ENCODE measurements at regions not wholly inside any gene's neighbourhood (a gene's known extent, or its start where the extent isn't known, plus 50 kb on each side); places are given as distances from the start of the nearest gene placed in this dataset.

GRCh38 chr6:93701526-93701925 lies 282.2 kb upstream of the EPHA7 start:
- no peak for TF ChIP-seq REST (IDR thresholded peaks at IDR 0.05; ENCODE audit: insufficient read depth in 1 of 2, low read depth in 2 of 2, low read length in 2 of 2)
- no peak for TF ChIP-seq POLR2AphosphoS5 (IDR thresholded peaks at IDR 0.05; ENCODE audit: low read depth, low read length)
- TF ChIP-seq TAF1 (IDR thresholded peaks at IDR 0.05; ENCODE audit: borderline replicate concordance, insufficient read depth, low read length) = no peak
- no peak for TF ChIP-seq FOXP2 (optimal IDR thresholded peaks at IDR 0.05; ENCODE audit: borderline replicate concordance, extremely low read depth, extremely low read length, insufficient read depth)
- no peak for TF ChIP-seq SIN3A (IDR thresholded peaks at IDR 0.05; ENCODE audit: borderline replicate concordance, insufficient read depth, low read length)

- no peak for TF ChIP-seq TAF1 (IDR thresholded peaks at IDR 0.05; ENCODE audit: borderline replicate concordance, insufficient read depth, low read length)
- no peak for TF ChIP-seq REST (IDR thresholded peaks at IDR 0.05; ENCODE audit: insufficient read depth in 1 of 2, low read depth in 2 of 2, low read length in 2 of 2)
- no peak for TF ChIP-seq FOXP2 (optimal IDR thresholded peaks at IDR 0.05; ENCODE audit: borderline replicate concordance, extremely low read depth, extremely low read length, insufficient read depth)
- TF ChIP-seq SIN3A (IDR thresholded peaks at IDR 0.05; ENCODE audit: borderline replicate concordance, insufficient read depth, low read length) = no peak
- TF ChIP-seq POLR2AphosphoS5 (IDR thresholded peaks at IDR 0.05; ENCODE audit: low read depth, low read length) = no peak
These were observed 266.1 kb upstream of the EPHA7 start for GRCh38 chr6:93685494-93685893.

GRCh38 chr6:93684339-93684738 lies 265.0 kb upstream of the EPHA7 start:
- TF ChIP-seq POLR2AphosphoS5 (IDR thresholded peaks at IDR 0.05; ENCODE audit: low read depth, low read length) = no peak
- no peak for TF ChIP-seq FOXP2 (optimal IDR thresholded peaks at IDR 0.05; ENCODE audit: borderline replicate concordance, extremely low read depth, extremely low read length, insufficient read depth)
- TF ChIP-seq TAF1 (IDR thresholded peaks at IDR 0.05; ENCODE audit: borderline replicate concordance, insufficient read depth, low read length) = no peak
- TF ChIP-seq REST (IDR thresholded peaks at IDR 0.05; ENCODE audit: insufficient read depth in 1 of 2, low read depth in 2 of 2, low read length in 2 of 2) = no peak
- no peak for TF ChIP-seq SIN3A (IDR thresholded peaks at IDR 0.05; ENCODE audit: borderline replicate concordance, insufficient read depth, low read length)

GRCh38 chr6:93679836-93680235 lies 260.5 kb upstream of the EPHA7 start:
- TF ChIP-seq REST (IDR thresholded peaks at IDR 0.05; ENCODE audit: insufficient read depth in 1 of 2, low read depth in 2 of 2, low read length in 2 of 2) = no peak

GRCh38 chr6:93678841-93679454 lies 259.6 kb upstream of the EPHA7 start:
- TF ChIP-seq SIN3A (IDR thresholded peaks at IDR 0.05; ENCODE audit: borderline replicate concordance, insufficient read depth, low read length) (no peak), REST (IDR thresholded peaks at IDR 0.05; ENCODE audit: insufficient read depth in 1 of 2, low read depth in 2 of 2, low read length in 2 of 2) (no peak), TAF1 (IDR thresholded peaks at IDR 0.05; ENCODE audit: borderline replicate concordance, insufficient read depth, low read length) (no peak), FOXP2 (optimal IDR thresholded peaks at IDR 0.05; ENCODE audit: borderline replicate concordance, extremely low read depth, extremely low read length, insufficient read depth) (no peak), POLR2AphosphoS5 (IDR thresholded peaks at IDR 0.05; ENCODE audit: low read depth, low read length) (no peak)

Data from PFSK-1 (cell line).